Ovary (tissue), 3 donors: ENCODE measurements at regions not wholly inside any gene's neighbourhood (a gene's known extent, or its start where the extent isn't known, plus 50 kb on each side); places are given as distances from the start of the nearest gene placed in this dataset.

Experiments
- CTCF ChIP-seq, 3 donors: fragments of 450-650 bp in 2 of 3; fragments of 200-600 bp in 1 of 3; IDR thresholded peaks; one replicate each; pipeline versions ENCODE4 v1.5.1 to v1.8.0; 2016 to 2022; ENCODE audit warnings: antibody characterized with exemption in 3 of 3, mild to moderate bottlenecking in 1 of 3
- EP300 ChIP-seq: sonication (generic); formaldehyde crosslinking; IDR thresholded peaks from one replicate; pipeline ENCODE4 v1.6.1; 2017; ENCODE audit warnings: antibody characterized with exemption
- POLR2A ChIP-seq: fragments of 450-650 bp; IDR thresholded peaks from one replicate; pipeline ENCODE4 v1.6.1; 2017; ENCODE audit warnings: antibody characterized with exemption, mild to moderate bottlenecking, moderate library complexity
- donor health status: DM: no; HTN: no; CAD: no.

DNA sequence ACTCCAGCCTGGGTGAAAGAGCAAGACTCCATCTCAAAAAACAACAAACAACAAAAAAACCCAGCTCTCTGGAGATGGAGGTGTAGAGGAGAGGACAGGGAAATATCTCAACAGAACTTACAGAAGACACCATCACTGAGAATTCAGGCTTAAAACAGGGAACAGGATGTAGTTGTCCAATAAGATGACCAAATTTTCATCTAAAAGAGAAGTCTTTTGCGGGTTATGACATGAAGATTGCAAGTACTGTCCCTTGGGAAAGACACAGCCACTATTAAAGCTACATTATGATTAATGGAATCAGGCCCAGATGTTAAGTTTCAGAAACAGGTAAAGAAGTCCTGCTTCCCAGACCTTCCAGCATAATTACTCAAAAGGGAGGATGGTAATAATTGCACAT is 235.2 kb upstream of the NRP1 start:
- TF ChIP-seq CTCF (IDR thresholded peaks at IDR 0.05) (no peak), POLR2A (no peak), EP300 (no peak)
